Activated CD4-positive, alpha-beta T cell treated with anti-CD3 and anti-CD28 coated beads, Interleukin-2, amount 10 ng/mL, durations not matched to agents 24 days and 14 days (primary cell): ENCODE measurements at regions not wholly inside any gene's neighbourhood (a gene's known extent, or its start where the extent isn't known, plus 50 kb on each side); places are given as distances from the start of the nearest gene placed in this dataset.

ENCODE experiments used
- DNase-seq: peaks from one replicate; pipeline ENCODE4 v3.0.0; 2022
- H3K27ac Mint-ChIP-seq: one replicate; pipeline ENCODE4 v1.8.0; 2022; ENCODE audit warnings: mild to moderate bottlenecking, mixed read lengths
- H3K27me3 Mint-ChIP-seq: one replicate; pipeline ENCODE4 v1.8.0; 2022; ENCODE audit warnings: mixed read lengths
- H3K36me3 Mint-ChIP-seq: one replicate; pipeline ENCODE4 v1.8.0; 2022; ENCODE audit warnings: low read depth, mild to moderate bottlenecking, mixed read lengths
- H3K4me1 Mint-ChIP-seq: one replicate; pipeline ENCODE4 v1.8.0; 2021; ENCODE audit warnings: mixed read lengths
- H3K4me3 Mint-ChIP-seq: one replicate; pipeline ENCODE4 v1.8.0; 2022; ENCODE audit warnings: mild to moderate bottlenecking, moderate library complexity, mixed read lengths
- H3K9me3 Mint-ChIP-seq: one replicate; pipeline ENCODE4 v1.8.0; 2021; ENCODE audit warnings: mixed read lengths
- intact Hi-C: fragments of 100-400 bp; cut with micrococcal nuclease; formaldehyde crosslinking; loops from one replicate; pipeline ENCODE4 v1.15.1; 2023

DNA sequence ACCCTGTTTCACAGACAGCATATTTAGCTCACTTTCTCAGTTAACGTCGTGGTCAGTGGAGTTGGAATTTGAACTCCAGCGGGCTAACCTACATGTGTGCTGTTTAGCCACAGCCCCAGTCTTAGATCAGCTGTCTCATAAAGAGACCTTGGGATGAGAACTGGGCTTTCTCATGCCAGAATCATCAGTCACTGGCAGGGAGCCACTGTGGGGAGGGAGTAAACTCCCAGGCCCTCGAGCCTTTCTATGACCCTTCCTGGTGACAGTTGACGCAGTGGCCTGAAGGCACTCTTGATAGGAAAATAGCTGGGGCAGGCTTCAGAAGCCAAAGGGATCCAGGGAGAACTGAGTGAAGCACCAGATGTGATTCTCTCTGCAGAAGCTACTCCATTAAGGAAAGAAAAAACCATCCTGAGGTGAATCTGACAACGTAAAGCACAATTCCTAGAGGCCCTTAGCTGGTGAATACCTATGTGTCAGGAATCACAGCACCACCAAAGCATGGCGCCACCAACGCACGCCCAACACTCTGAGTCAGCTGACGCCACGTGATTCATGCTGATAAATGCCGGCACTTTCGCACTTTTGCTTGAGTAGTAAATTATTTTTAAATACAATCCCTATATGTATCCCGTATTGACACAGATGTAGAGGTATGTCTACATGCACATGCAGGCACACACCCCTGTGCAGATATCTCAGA lies 279.6 kb upstream of the TMEM132C start:
- no peaks in the 10 kb centered on the region for H3K27me3 Mint-ChIP-seq
- intact Hi-C loops = no loop called here
- no peak overlapping the region for H3K27ac Mint-ChIP-seq
- no peak overlapping the region for H3K4me3 Mint-ChIP-seq
- peaks cover 6% of the 10 kb centered on the region for H3K9me3 Mint-ChIP-seq
- no peaks in the 10 kb centered on the region for H3K36me3 Mint-ChIP-seq
- H3K4me1 Mint-ChIP-seq = no peaks in the 10 kb centered on the region
- DNase-seq = no peak

DNA sequence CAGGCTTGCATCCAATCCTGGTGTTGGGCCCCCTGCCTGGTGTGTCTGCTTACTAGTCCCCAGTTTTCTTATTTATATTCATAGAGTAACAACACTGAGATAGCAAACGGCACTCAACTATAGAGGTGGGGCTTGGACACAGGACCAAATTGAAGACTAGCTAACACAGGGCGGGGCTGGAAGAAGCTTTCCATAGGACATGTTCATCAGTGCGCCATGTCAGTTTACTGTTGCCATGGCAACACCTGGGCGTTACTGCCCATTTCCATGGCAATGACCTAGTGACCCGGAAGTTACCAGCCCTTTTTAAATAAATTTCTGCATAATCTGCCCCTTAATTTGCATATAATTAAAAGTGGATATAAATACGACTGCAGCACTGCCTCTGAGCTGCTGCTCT lies 275.5 kb upstream of the TMEM132C start:
- Mint-ChIP-seq H3K36me3 (no peaks in the 10 kb centered on the region), H3K9me3 (peaks cover 11% of the 10 kb centered on the region), H3K4me1 (no peaks in the 10 kb centered on the region), H3K4me3 (no peak overlapping the region), H3K27me3 (no peaks in the 10 kb centered on the region), H3K27ac (no peak overlapping the region)
- no peak for DNase-seq
- intact Hi-C loops = no loop called here

DNA sequence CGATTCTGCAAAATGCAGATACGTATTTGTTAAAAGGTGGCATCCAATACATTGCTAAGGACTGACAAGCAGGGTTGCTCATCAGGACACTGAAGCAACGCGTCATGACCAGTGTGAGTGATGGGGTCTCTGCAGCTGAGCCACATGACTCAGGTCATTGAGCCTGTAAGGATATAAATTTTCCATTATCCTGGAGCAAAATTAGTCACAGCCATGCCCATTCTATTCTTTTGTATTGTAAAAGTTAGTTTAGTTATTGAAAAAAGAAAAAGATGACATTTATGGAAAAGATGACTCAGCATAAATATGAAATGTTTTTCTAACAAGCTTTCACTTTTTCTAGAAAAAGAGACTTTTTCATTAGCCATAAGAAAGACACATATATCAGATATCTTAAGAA lies 268.0 kb upstream of the TMEM132C start:
- intact Hi-C loops = no loop called here
- H3K9me3 Mint-ChIP-seq = peaks cover 10% of the 10 kb centered on the region

DNA sequence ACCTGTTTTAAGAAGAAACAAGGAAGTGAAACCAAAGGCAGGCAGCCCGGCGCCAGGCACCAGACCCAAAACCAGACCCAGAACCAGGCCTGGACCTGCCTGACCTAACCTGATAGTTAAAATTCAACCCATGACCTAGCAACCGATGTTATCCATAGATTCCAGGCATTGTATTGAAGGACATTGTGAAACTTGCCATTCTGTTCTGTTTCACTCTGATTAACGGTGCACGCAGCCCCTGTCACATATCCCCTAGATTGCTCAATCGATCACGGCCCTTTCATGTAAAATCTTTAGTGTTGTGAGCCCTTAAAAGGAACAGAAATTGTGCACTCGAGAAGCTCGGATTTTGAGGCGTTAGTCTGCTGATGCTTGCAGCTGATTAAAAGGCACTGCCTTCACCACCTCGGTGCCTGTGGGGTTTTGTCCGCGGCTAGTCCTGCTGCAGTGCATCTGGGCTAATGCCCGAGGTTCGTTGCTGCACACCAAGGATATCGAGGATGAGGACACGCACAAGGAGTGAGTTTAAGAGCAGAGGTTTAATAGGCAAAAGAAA lies 262.5 kb upstream of the TMEM132C start:
- intact Hi-C loops = no loop called here
- no peak overlapping the region for H3K4me3 Mint-ChIP-seq
- no peaks in the 10 kb centered on the region for H3K9me3 Mint-ChIP-seq

More for the DNA sequence above, 268.0 kb upstream of the TMEM132C start:
- no peaks in the 10 kb centered on the region for H3K27me3 Mint-ChIP-seq
- no peak for DNase-seq
- H3K36me3 Mint-ChIP-seq = no peaks in the 10 kb centered on the region
- H3K27ac Mint-ChIP-seq = no peak overlapping the region
- no peaks in the 10 kb centered on the region for H3K4me1 Mint-ChIP-seq
- H3K4me3 Mint-ChIP-seq = no peak overlapping the region

DNA sequence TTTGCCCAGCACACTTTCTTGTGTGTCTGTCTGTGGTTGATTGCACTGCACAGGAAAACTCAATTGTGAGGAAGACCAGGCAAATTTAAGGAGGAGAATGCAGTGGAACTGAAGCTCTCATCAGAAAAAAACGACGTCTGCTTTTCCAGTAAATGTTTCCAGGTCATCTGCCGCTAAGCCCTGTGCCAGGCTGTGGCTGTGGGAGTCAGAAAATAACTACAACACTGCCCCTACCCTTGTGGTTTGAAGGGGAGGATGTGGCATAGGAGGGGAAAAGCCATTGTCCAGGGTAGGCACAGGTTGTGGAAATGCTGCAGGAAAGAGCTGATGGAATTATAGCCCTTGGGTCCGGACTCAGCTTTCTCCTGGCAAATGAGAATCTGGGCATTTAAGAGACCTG lies 259.7 kb upstream of the TMEM132C start:
- H3K4me3 Mint-ChIP-seq = no peak overlapping the region
- no peaks in the 10 kb centered on the region for H3K36me3 Mint-ChIP-seq
- no peaks in the 10 kb centered on the region for H3K4me1 Mint-ChIP-seq
- DNase-seq = no peak
- no peaks in the 10 kb centered on the region for H3K9me3 Mint-ChIP-seq
- no peak overlapping the region for H3K27ac Mint-ChIP-seq
- intact Hi-C loops = no loop called here
- no peaks in the 10 kb centered on the region for H3K27me3 Mint-ChIP-seq

More for the DNA sequence above, 262.5 kb upstream of the TMEM132C start:
- Mint-ChIP-seq H3K4me1 (no peaks in the 10 kb centered on the region), H3K27me3 (no peaks in the 10 kb centered on the region), H3K36me3 (no peaks in the 10 kb centered on the region), H3K27ac (no peak overlapping the region)
- DNase-seq = no peak

DNA sequence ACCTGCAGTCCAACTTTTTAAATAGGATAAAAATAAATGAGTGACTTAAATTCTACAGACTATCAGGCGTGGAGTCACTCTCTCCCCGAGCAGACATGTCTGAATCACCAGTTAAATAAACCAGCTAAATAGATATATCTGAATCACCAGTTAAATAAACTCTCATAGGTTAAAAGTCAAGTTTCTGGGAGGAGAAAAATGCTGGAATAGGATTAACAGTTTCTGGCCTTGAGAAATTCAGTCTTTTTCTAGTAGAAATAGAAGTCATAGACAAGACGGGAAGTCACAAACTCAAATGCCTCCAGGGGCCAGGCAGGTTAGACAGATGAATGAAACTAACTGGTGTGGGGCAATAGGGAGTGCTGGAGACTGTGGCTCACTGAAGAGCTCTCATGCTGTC lies 258.6 kb upstream of the TMEM132C start:
- Mint-ChIP-seq H3K36me3 (no peaks in the 10 kb centered on the region), H3K4me1 (no peaks in the 10 kb centered on the region), H3K4me3 (no peak overlapping the region), H3K27ac (no peak overlapping the region), H3K9me3 (no peaks in the 10 kb centered on the region), H3K27me3 (no peaks in the 10 kb centered on the region)
- intact Hi-C loops = loop anchor here (1.0 kb wide), 1 partner anchor 16 kb away; no protein-coding TSS in a partner anchor
- no peak for DNase-seq

DNA sequence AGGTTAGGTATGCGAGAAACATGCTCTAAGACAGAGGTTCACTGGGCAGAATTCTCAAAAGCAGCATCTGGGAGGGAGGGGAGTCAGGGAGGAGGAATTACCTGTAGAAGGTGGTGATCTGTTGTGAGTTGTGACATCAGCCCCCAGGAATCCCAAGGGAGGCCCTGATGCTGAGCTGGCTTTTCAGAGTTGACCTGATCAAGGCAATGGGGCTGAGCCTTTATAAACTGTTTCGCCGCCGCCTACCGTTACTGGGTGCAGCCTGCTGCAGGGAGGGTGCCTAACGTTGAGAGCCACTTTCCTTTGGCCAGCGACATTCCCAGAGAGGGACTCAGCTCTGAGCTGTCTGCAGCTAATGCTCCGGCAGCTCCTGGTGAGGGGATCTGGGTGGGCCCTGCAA lies 257.9 kb upstream of the TMEM132C start:
- Mint-ChIP-seq H3K27ac (no peak overlapping the region), H3K9me3 (no peaks in the 10 kb centered on the region), H3K4me3 (no peak overlapping the region), H3K4me1 (no peaks in the 10 kb centered on the region), H3K27me3 (no peaks in the 10 kb centered on the region), H3K36me3 (no peaks in the 10 kb centered on the region)
- DNase-seq = no peak
- intact Hi-C loops = no loop called here

DNA sequence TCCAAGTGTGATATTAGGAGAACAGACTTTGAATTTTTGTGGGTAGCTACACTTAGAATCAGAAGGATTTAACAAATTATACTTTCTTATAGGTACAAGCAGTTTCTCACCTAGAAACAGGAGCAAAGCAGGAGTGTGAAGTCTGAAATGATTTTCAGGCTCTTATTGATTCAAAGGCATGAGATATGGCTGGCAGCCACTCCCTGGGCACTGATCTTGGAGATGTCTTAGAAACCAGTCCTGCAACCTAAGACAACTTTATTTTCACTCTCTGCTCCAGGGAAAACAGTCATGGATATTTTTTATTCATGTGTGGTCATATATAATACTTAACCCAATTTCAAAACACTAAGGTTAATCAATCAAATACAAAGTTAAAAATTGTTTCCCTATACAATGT lies 254.9 kb upstream of the TMEM132C start:
- DNase-seq = no peak

DNA sequence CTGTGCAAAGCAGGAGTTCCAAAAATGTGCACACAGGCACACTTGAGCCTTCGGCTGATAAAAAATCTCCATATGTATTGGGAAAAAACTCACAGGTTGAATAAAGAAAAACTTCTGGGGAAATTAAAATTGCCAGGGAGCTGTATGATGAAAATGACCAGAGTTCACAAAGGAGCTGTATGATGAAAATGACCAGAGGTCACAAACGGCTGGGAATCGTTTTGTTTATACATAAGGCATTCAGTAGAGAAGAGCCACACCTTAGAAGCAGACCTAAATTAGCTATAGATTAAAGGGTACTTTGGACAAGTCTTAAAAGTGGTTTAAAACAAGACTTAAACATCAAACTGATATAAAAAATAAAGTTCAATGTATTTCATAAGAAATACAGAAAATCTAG lies 251.7 kb upstream of the TMEM132C start:
- intact Hi-C loops = no loop called here
- Mint-ChIP-seq H3K4me1 (no peaks in the 10 kb centered on the region), H3K4me3 (no peak overlapping the region), H3K36me3 (no peaks in the 10 kb centered on the region), H3K27me3 (no peaks in the 10 kb centered on the region), H3K9me3 (peaks cover 3% of the 10 kb centered on the region), H3K27ac (no peak overlapping the region)
- DNase-seq = no peak

More for the DNA sequence above, 254.9 kb upstream of the TMEM132C start:
- Mint-ChIP-seq H3K9me3 (no peaks in the 10 kb centered on the region), H3K27ac (no peak overlapping the region), H3K4me3 (no peak overlapping the region), H3K36me3 (no peaks in the 10 kb centered on the region), H3K4me1 (no peaks in the 10 kb centered on the region), H3K27me3 (no peaks in the 10 kb centered on the region)
- intact Hi-C loops = no loop called here

DNA sequence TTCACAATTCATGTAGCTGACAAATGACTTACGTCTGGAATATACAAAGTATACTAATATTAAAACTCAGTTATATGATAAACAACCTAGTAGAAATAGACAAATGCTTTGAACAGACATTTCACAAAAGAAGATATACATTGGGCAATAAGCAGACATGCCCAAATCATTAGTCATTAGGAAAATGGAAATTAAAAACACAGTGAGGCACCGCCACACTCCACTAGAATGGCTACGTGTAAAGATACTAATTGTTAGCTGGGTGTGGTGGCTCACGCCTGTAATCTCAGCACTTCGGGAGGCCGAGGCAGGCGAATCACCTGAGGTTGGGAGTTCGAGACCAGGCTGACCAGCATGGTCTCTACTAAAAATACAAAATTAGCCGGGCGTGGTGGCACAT lies 248.9 kb upstream of the TMEM132C start:
- Mint-ChIP-seq H3K27ac (no peak overlapping the region), H3K4me1 (no peaks in the 10 kb centered on the region), H3K4me3 (no peak overlapping the region), H3K27me3 (no peaks in the 10 kb centered on the region), H3K9me3 (peaks cover 3% of the 10 kb centered on the region), H3K36me3 (no peaks in the 10 kb centered on the region)
- intact Hi-C loops = no loop called here
- no peak for DNase-seq

DNA sequence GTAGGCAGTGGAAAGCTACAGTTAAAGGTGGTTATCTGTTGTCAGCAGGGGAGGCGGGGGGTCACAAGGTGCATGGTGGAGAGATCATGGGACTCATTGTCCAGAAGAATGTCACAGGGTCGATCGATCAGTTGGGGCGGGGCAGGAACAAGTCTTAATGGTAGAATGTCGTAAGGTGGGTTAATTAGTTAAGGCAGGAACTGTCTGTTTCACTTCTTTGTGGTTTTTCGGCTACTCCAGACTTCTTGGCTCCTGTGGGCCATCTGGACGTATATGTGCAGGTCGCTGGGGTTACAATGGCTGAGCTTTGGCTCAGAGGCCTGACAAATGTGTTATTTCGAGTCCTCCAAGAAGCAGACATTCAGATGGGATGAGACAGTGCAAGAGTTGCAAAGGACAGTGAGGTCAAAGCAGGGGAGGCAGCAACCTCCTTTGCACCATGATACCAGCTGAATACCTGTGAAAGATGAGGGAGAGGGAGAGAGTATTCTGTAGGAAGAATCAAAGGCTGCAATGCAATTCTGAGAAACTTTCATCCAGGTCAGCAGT lies 246.9 kb upstream of the TMEM132C start:
- DNase-seq = no peak
- no peak overlapping the region for H3K4me3 Mint-ChIP-seq
- no peaks in the 10 kb centered on the region for H3K4me1 Mint-ChIP-seq
- intact Hi-C loops = no loop called here
- H3K27me3 Mint-ChIP-seq = no peaks in the 10 kb centered on the region
- no peaks in the 10 kb centered on the region for H3K36me3 Mint-ChIP-seq
- peaks cover 3% of the 10 kb centered on the region for H3K9me3 Mint-ChIP-seq
- no peak overlapping the region for H3K27ac Mint-ChIP-seq

DNA sequence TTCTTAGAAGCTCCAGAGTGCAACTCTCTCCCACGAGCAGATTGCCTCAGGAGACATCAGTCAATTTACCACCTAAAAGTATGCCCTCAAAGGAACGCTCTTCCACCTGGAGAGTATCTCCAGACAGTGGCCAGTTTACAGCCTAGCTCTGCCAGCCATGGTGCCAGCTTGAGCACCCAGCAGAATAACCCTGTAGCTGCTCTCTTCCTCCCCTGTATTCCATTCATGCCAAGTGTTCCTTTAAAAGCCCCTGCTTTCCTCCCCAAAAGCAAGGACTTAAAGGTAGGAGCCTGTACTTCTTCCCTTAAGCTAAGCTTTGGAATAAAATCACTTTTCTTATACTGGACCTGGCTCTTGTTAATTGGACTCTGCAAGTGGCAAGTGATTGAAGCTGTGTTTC lies 245.4 kb upstream of the TMEM132C start:
- Mint-ChIP-seq H3K9me3 (peaks cover 3% of the 10 kb centered on the region), H3K27ac (no peak overlapping the region), H3K27me3 (no peaks in the 10 kb centered on the region), H3K4me1 (no peaks in the 10 kb centered on the region), H3K4me3 (no peak overlapping the region), H3K36me3 (no peaks in the 10 kb centered on the region)
- intact Hi-C loops = no loop called here
- DNase-seq = no peak

DNA sequence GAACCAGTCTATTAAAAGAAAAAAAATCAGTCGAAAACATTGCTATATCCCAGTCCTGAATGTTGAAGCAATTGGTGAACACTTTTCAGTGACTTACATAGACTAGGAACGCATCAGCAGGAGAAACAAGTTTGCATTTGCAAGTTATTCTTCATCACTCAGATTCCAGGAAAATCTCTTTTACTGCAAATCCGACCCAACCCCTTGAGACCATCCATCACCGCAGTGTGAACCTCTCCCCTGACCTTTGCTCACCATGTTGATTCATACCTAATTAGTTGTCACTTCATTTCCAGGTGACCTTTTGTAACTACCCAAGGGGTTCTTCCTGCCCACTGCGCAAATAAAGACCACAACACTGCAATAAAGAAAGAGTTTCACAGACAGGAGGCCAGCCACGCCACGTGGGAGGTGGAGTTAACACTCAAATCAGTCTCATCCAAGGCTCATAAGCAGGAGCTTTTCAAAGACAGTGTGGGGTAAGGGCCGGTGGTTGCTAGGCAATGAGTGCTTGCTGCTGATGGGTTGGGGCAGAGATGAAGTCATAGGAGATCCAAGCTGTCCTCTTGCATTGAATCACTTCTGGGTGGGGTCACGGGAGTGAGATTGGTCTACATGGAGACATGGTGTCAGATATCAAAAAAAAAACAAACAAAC lies 241.3 kb upstream of the TMEM132C start:
- Mint-ChIP-seq H3K27ac (no peak overlapping the region), H3K27me3 (no peaks in the 10 kb centered on the region), H3K9me3 (no peaks in the 10 kb centered on the region), H3K4me1 (no peaks in the 10 kb centered on the region), H3K4me3 (no peak overlapping the region), H3K36me3 (no peaks in the 10 kb centered on the region)
- intact Hi-C loops = no loop called here
- DNase-seq = no peak
